ENCODE measurements at regions not wholly inside any gene's neighbourhood (a gene's known extent, or its start where the extent isn't known, plus 50 kb on each side); places are given as distances from the start of the nearest gene placed in this dataset.

DNA sequence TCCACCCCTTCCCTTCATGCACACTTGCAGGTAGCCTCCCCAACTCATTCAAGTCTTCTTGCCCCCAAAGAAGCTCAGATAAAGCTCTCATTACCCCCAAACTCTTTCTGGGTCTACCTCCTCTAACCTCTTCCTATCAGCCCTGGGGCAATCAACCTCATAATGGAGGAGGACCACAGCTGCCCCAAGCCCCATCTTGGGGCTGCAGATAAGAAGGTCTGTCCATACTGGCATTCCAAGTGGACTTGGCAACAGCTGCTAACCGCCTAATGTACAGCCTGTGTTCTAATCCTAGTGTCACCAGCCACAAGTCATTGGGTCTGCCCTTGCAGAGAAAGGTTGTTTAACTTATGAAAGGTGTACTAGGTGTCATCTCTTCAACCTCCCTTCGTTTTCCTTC is 107.4 kb upstream of the ADGRF1 start:
- no peak for DNase-seq

DNA sequence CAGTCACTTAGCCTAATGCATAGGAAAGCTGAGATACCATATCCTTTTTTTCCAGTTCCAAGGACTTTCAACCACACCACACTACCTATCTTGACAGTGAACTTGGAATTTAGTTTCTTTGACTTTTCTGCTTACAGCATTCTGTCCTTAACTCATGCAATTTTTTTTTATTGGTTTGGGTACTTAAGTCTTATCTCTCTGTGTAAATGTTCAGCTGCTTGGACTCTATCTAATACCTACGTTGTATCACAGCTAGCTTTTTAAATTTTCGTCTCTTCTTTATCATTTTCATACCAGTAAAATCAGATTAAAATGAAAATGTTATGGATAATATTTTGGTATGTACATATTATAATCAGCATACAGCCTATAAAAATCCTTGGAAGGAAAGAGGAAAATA is 106.9 kb upstream of the ADGRF1 start:
- DNase-seq: no peak

GRCh38 chr6:47147836-47148344 is 105.8 kb upstream of the ADGRF1 start:
- DNase-seq: no peak

DNA sequence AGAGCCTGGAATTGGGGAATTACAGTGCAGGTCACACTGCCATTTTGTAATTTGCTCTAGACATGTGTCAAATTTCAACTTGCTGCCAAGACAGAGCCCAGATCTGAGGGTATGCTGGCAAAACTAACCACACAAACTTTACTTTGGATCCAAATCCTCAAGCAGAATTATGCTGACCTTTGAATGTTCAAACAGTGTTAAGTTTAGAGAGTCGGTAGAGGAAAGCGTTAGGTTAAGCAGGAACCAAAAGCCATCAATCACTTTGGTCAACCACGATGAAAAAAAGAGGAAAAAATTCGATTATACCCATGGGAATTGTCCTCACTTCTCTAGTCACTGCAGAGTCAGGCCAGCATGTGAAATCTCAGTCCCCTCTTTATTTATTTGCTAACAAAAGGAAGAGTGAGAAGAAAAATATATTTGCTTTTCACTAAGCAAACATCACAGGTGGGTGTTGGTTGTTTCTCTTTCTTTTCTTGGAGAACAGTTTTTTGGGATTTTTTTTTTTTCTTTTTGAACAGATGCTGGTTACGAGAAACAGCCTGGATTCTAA is 105.1 kb upstream of the ADGRF1 start:
- no peak for DNase-seq

DNA sequence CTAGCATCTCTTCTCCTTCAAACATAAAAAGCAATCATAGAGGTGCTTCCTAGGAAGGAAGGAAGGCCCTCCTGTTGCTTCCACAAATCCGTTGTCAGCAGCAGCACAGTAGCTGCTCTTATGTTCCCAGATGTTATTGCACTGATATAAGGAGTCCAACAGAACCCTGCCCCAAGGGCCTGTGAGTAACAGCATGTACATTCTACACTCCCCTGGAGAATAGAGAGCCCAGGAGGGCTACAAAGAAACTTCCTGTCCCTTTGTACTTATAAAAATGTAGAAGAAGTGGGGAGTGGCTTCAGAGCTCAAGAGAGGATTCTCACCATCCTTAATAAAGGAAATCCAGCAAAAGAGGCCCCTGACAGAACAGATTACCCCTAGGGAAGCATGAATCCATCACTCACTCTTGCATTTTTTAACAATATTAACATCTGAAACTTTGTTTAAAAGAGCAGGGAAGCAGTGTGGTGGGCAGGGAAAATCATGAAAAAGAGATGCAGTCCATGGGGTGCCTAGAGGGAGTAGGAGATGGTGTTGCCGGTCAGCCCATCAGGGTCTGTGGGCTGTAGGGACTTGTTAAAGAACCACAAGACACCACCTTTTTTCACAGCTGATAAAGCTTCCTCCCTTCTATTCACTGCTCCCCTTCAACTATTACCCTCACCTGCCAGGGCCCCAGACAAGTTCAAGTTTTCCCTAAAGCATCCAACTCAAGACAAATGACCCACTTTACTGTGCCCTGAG is 104.5 kb upstream of the ADGRF1 start:
- DNase-seq: peak; percentile 74

DNA sequence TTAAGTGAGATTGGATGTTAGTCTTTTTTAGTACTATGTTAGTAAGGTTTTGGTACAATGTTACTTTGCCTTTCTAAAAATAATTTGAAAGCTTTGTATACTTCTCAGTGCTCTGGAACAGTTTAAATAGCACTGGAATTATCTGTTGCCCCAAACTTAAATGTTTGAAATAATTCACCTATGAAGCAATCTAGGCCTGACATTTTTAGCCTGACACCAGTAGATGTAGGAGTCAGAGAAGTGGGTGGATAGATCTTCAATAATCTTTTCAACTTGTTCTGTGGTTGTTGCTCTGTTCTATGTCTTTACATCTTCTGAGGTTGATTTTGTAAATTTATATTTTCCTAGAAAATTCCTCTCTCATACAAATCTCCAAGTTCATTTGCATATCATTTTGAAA is 103.1 kb upstream of the ADGRF1 start:
- DNase-seq: no peak

DNA sequence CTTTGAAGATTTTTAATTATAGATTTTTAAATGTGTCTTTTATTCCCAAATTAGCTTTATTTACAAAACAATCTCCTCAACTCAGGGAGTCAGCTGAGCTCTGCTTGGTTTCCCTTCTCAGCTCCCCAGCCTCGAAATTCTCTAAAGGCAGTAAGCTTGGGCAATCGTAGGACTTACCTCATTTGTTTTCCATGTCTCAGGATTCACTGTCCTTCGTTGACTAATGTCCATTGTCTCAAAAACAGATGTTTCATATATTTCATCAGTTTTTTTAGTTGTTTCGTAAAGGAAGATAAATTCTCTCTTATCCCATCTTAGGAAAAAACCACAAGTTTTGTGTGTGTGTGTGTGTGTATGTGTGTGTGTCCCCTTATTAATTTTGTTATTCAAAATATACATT is 102.2 kb upstream of the ADGRF1 start:
- DNase-seq: no peak

GRCh38 chr6:47141963-47142362 is 99.8 kb upstream of the ADGRF1 start:
- no peak for DNase-seq

DNA sequence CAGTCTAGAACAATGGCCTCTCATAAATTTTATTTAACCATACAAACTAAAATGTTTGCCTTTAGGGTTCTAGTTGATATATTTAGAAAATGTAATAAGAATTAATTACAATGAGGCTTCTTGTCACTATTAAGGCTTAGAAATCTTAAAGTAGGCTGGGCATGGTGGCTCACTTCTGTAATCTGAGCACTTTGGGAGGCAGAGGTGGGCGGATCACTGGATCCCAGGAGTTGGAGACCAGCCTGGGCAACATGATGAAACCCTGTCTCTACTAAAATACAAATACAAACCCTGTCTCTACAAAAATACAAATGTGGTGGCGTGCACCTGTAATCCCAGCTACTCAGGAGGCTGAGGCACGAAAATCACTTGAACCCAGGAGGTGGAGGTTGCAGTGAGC is 99.0 kb upstream of the ADGRF1 start:
- no peak for DNase-seq

GRCh38 chr6:47138046-47138445 is 95.9 kb upstream of the ADGRF1 start:
- DNase-seq: no peak

- DNase-seq: no peak
Observed at GRCh38 chr6:47137073-47137472, 94.9 kb upstream of the ADGRF1 start.

GRCh38 chr6:47135772-47136171 is 93.6 kb upstream of the ADGRF1 start:
- peak; percentile 78 for DNase-seq

- DNase-seq: peak; percentile 88
Observed at GRCh38 chr6:47134476-47135189, 92.5 kb upstream of the ADGRF1 start.

- DNase-seq: no peak
Observed at GRCh38 chr6:47133230-47134000, 91.3 kb upstream of the ADGRF1 start.

DNA sequence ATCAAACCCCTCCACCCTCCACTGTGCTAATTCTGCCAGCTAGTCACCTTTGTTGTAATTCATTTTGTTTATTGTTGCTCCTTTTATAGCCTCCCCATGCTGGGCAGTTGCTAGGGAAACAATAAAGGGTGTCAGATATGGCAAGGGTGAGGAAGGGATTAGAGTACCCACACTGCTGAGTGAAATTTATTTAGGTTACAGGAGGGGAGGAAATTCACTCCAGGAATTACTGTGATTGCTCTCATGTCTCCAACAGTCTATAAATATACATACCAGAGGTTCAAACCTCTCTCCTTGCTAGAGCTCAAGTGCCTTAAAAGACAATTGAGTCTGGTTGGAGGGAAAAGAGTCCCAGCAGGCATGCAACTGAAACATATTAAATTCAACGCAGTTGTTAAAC is 90.6 kb upstream of the ADGRF1 start:
- DNase-seq: no peak

DNA sequence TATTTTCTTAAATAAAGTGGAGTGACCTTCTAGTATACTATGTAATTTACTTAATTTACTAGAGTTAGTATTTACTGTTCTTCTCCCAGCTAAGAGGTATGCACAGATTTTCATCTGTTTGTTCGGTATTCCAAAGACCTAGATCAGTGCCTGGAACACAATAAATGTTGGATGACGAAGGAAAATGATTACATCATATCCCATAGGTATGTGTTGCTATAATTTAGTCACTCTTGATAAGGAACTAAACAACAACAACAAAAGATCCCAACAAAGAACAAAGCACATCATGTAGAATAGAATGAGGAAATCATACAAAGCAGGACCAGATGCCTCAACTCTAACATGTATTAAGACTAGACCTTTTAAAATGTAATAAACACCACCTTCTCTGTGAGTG is 89.6 kb upstream of the ADGRF1 start:
- no peak for DNase-seq

GRCh38 chr6:47130086-47130485 is 88.0 kb upstream of the ADGRF1 start:
- DNase-seq: no peak

- no peak for DNase-seq
Observed at GRCh38 chr6:47129129-47129528, 87.0 kb upstream of the ADGRF1 start.

- no peak for DNase-seq
Observed at GRCh38 chr6:47126647-47127391, 84.7 kb upstream of the ADGRF1 start.

GRCh38 chr6:47118611-47119010 is 76.5 kb upstream of the ADGRF1 start:
- DNase-seq: no peak

DNA sequence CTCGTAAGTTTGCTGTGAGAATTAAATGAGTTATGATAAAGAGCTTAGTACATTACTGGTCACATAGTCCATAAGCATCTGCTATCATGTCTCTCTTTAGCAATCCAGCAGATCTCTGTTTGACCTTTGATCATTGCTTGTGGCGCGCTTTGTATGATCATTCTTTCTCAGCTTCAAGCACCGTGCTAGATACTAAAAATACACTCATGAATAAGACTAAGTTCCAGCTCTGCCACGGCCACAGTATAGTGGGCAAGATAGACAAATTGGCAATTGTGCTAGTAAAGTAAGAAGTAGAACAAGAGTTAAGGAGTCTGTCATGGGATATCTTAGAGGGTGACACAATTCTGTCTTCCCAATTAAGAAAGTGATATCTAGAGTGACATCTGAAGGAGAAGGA is 75.2 kb upstream of the ADGRF1 start:
- no peak for DNase-seq

DNA sequence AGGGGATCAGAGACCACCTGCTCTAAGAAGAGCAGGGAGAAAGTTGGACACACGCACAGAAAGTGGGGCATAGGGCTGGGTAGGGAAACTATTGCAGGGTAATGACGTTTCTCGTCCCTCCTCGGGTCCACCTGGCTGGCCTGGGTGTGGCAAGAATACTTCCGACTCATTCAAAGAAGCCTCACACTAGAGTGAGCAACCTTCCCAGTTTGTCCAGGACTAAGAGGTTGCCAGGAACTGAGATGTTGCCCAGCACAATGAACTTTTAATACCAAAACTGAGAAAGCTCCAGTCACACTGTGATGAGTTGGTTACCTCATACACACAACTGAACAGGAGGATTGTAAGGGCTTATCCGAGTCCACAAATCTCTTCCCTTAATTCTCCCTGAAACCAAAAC is 74.5 kb upstream of the ADGRF1 start:
- DNase-seq: no peak
